OCI-LY7 (cell line): ENCODE measurements at regions not wholly inside any gene's neighbourhood (a gene's known extent, or its start where the extent isn't known, plus 50 kb on each side); places are given as distances from the start of the nearest gene placed in this dataset.
"Not testable (repeated sequence)": the region's sequence is repeated elsewhere in the genome, so short reads cannot be mapped to it uniquely, and the experiment has no call there.

Experiments
- BruUV-seq: library from RNA; stranded (reverse); fragments of 400-500 nt; replicated peaks from 2 replicates; lab custom pipeline; 2021; lab: Mats Ljungman, UMichigan
- CTCF ChIA-PET: fragments of 300-600 bp; sonication (Branson Sonifier 250); formaldehyde crosslinking; loops from one replicate; lab custom pipeline; 2022; ENCODE audit warnings: antibody characterized with exemption; ENCODE audit not compliant: unreplicated experiment; lab: Charles Lee
- POLR2A ChIA-PET: fragments of 300-600 bp; sonication (Branson Sonifier 250); formaldehyde crosslinking; loops from one replicate; lab custom pipeline; 2022; ENCODE audit warnings: antibody characterized with exemption; lab: Charles Lee
- DNase-seq: peaks from one replicate; pipeline ENCODE4 v3.0.0-alpha.2; 2015; ENCODE audit warnings: low spot score
- H2AFZ ChIP-seq: fragments of 200-600 bp; sonication (generic), shearing (Covaris generic); 2 replicates; pipeline ENCODE4 v1.6.1; 2014; ENCODE audit warnings: mild to moderate bottlenecking, antibody characterized with exemption, low read length, moderate library complexity
- H3K27ac ChIP-seq: fragments of 200-600 bp; sonication (generic); 2 replicates; pipeline ENCODE4 v1.5.1; 2014; ENCODE audit warnings: mixed run types, low read depth, mild to moderate bottlenecking, moderate library complexity, low read length, inconsistent platforms; ENCODE audit not compliant: poor library complexity, severe bottlenecking
- H3K36me3 ChIP-seq: fragments of 200-600 bp; sonication (generic); 2 replicates; pipeline ENCODE4 v1.6.1; 2014; ENCODE audit warnings: mild to moderate bottlenecking, antibody characterized with exemption, low read length, moderate library complexity, mixed read lengths; ENCODE audit not compliant: insufficient read depth
- H3K4me1 ChIP-seq: fragments of 200-600 bp; sonication (generic); 2 replicates; pipeline ENCODE4 v1.5.1; 2014; ENCODE audit warnings: mild to moderate bottlenecking, low read length; ENCODE audit not compliant: insufficient read depth, poor library complexity, severe bottlenecking
- H3K4me2 ChIP-seq: fragments of 200-600 bp; sonication (generic); 2 replicates; pipeline ENCODE4 v1.6.1; 2014; ENCODE audit warnings: mild to moderate bottlenecking, low read length
- H3K4me3 ChIP-seq: fragments of 200-600 bp; sonication (generic); 2 replicates; pipeline ENCODE4 v1.5.1; 2014; ENCODE audit warnings: mild to moderate bottlenecking, low read depth, low read length; ENCODE audit not compliant: poor library complexity, severe bottlenecking
- H3K79me2 ChIP-seq: fragments of 200-600 bp; sonication (generic); 2 replicates; pipeline ENCODE4 v1.6.1; 2016; ENCODE audit warnings: low read depth, mild to moderate bottlenecking, low read length, moderate library complexity, mixed read lengths; ENCODE audit not compliant: insufficient read depth
- H3K9me2 ChIP-seq: fragments of 200-600 bp; sonication (generic); 2 replicates; pipeline ENCODE4 v1.6.1; 2016; ENCODE audit warnings: mild to moderate bottlenecking, low read length, mixed read lengths; ENCODE audit not compliant: insufficient read depth
- H3K9me3 ChIP-seq: fragments of 200-600 bp; sonication (generic); 2 replicates; pipeline ENCODE4 v1.6.1; 2014; ENCODE audit warnings: mild to moderate bottlenecking, mixed run types, low read length, mixed read lengths
- H4K20me1 ChIP-seq: fragments of 200-600 bp; sonication (generic); 2 replicates; pipeline ENCODE4 v1.6.1; 2014; ENCODE audit warnings: mild to moderate bottlenecking, antibody characterized with exemption, low read length, moderate library complexity, mixed read lengths; ENCODE audit not compliant: insufficient read depth
- CTCF ChIP-seq: fragments of 200-600 bp; sonication (generic); conservative IDR thresholded peaks from 2 replicates; pipeline ENCODE4 v1.5.1; 2014; ENCODE audit warnings: mild to moderate bottlenecking, antibody characterized with exemption, low read length, moderate library complexity, mixed read lengths
- EZH2phosphoT487 ChIP-seq: fragments of 200-600 bp; sonication (generic); IDR thresholded peaks from 2 replicates; pipeline ENCODE4 v1.6.1; 2018; ENCODE audit warnings: low read depth, borderline replicate concordance, mild to moderate bottlenecking, mixed run types, antibody characterized with exemption, low read length, moderate library complexity, mixed read lengths
- intact Hi-C: fragments of 100-400 bp; cut with micrococcal nuclease; formaldehyde crosslinking; loops from one replicate; pipeline ENCODE4 v1.10.0; 2022; ENCODE audit not compliant: unreplicated experiment

GRCh38 chr12:131311764-131312163, 358.1 kb downstream of the ADGRD1 start:
- no peak overlapping the region for H3K4me3 ChIP-seq
- ChIA-PET CTCF (no interaction called here), POLR2A (no interaction called here)
- no peaks in the 10 kb centered on the region for H3K4me1 ChIP-seq
- no peak overlapping the region for H2AFZ ChIP-seq
- TF ChIP-seq EZH2phosphoT487 (no peak), CTCF (no peak)
- H3K36me3 ChIP-seq, result no peaks in the 10 kb centered on the region
- H3K9me2 ChIP-seq, result no peaks in the 10 kb centered on the region
- no peaks in the 10 kb centered on the region for H3K79me2 ChIP-seq
- no peaks in the 10 kb centered on the region for H3K9me3 ChIP-seq
- no peak overlapping the region for H3K4me2 ChIP-seq
- intact Hi-C loops, result no loop called here
- DNase-seq, result no peak
- no peak overlapping the region for H3K27ac ChIP-seq
- no TSS peak for BruUV-seq
- no peaks in the 10 kb centered on the region for H4K20me1 ChIP-seq

GRCh38 chr12:131312382-131312781, 358.7 kb downstream of the ADGRD1 start:
- BruUV-seq, H4K20me1 ChIP-seq, intact Hi-C loops, CTCF ChIA-PET, H3K4me1 ChIP-seq, H3K79me2 ChIP-seq, H3K4me2 ChIP-seq, H3K36me3 ChIP-seq, H3K9me2 ChIP-seq, H2AFZ ChIP-seq, H3K9me3 ChIP-seq, DNase-seq, H3K4me3 ChIP-seq, H3K27ac ChIP-seq, POLR2A ChIA-PET: not testable (repeated sequence)

GRCh38 chr12:131312793-131313545, 359.3 kb downstream of the ADGRD1 start:
- no TSS peak for BruUV-seq
- POLR2A ChIA-PET, result no interaction called here
- H4K20me1 ChIP-seq, result no peaks in the 10 kb centered on the region

More at GRCh38 chr12:131312793-131313545, 359.3 kb downstream of the ADGRD1 start:
- Histone ChIP-seq H2AFZ (no peak overlapping the region), H3K4me1 (no peaks in the 10 kb centered on the region), H3K9me2 (no peaks in the 10 kb centered on the region), H3K27ac (no peak overlapping the region), H3K9me3 (0 out of 2 replicates have a peak, but pooled peaks cover 5% of the 10 kb centered on the region), H3K36me3 (no peaks in the 10 kb centered on the region), H3K4me2 (no peak overlapping the region), H3K4me3 (no peak overlapping the region), H3K79me2 (no peaks in the 10 kb centered on the region)
- CTCF ChIA-PET, result no interaction called here
- DNase-seq, result no peak
- intact Hi-C loops, result no loop called here
- TF ChIP-seq EZH2phosphoT487 (no peak), CTCF (no peak)
